ENCODE measurements at regions not wholly inside any gene's neighbourhood (a gene's known extent, or its start where the extent isn't known, plus 50 kb on each side); places are given as distances from the start of the nearest gene placed in this dataset.

GRCh38 chr2:156817430-156817829, 381.3 kb downstream of the GPD2 start:
- no peak for TF ChIP-seq GATA2 (IDR thresholded peaks at IDR 0.05; ENCODE audit: low read depth, low read length)
- TF ChIP-seq GATA3 (IDR thresholded peaks at IDR 0.05; ENCODE audit: low read depth, low read length), result no peak

GRCh38 chr2:156818221-156818620, 382.0 kb downstream of the GPD2 start:
- TF ChIP-seq GATA3 (IDR thresholded peaks at IDR 0.05; ENCODE audit: low read depth, low read length) (no peak), GATA2 (IDR thresholded peaks at IDR 0.05; ENCODE audit: low read depth, low read length) (no peak)

- TF ChIP-seq GATA3 (IDR thresholded peaks at IDR 0.05; ENCODE audit: low read depth, low read length) (no peak), GATA2 (IDR thresholded peaks at IDR 0.05; ENCODE audit: low read depth, low read length) (no peak)
These were observed 382.8 kb downstream of the GPD2 start for GRCh38 chr2:156818944-156819343.

GRCh38 chr2:156826341-156826933, 390.3 kb downstream of the GPD2 start:
- no peak for TF ChIP-seq GATA3 (IDR thresholded peaks at IDR 0.05; ENCODE audit: low read depth, low read length)
- no peak for TF ChIP-seq GATA2 (IDR thresholded peaks at IDR 0.05; ENCODE audit: low read depth, low read length)

- no peak for TF ChIP-seq GATA3 (IDR thresholded peaks at IDR 0.05; ENCODE audit: low read depth, low read length)
- no peak for TF ChIP-seq GATA2 (IDR thresholded peaks at IDR 0.05; ENCODE audit: low read depth, low read length)
These were observed 398.3 kb downstream of the GPD2 start for GRCh38 chr2:156834431-156834830.

GRCh38 chr2:156837635-156838370, 401.6 kb downstream of the GPD2 start:
- TF ChIP-seq GATA3 (IDR thresholded peaks at IDR 0.05; ENCODE audit: low read depth, low read length), result no peak
- TF ChIP-seq GATA2 (IDR thresholded peaks at IDR 0.05; ENCODE audit: low read depth, low read length), result no peak

GRCh38 chr2:156841321-156841720, 405.1 kb downstream of the GPD2 start:
- TF ChIP-seq GATA2 (IDR thresholded peaks at IDR 0.05; ENCODE audit: low read depth, low read length), result no peak
- TF ChIP-seq GATA3 (IDR thresholded peaks at IDR 0.05; ENCODE audit: low read depth, low read length), result no peak

GRCh38 chr2:156845806-156846558, 409.8 kb downstream of the GPD2 start:
- TF ChIP-seq GATA2 (IDR thresholded peaks at IDR 0.05; ENCODE audit: low read depth, low read length) (no peak), GATA3 (IDR thresholded peaks at IDR 0.05; ENCODE audit: low read depth, low read length) (no peak)

GRCh38 chr2:156852210-156852609, 405.3 kb upstream of the GALNT5 start:
- TF ChIP-seq GATA2 (IDR thresholded peaks at IDR 0.05; ENCODE audit: low read depth, low read length), result no peak
- TF ChIP-seq GATA3 (IDR thresholded peaks at IDR 0.05; ENCODE audit: low read depth, low read length), result no peak

- no peak for TF ChIP-seq GATA2 (IDR thresholded peaks at IDR 0.05; ENCODE audit: low read depth, low read length)
- TF ChIP-seq GATA3 (IDR thresholded peaks at IDR 0.05; ENCODE audit: low read depth, low read length), result no peak
These were observed 404.8 kb upstream of the GALNT5 start for GRCh38 chr2:156852681-156853080.

GRCh38 chr2:156864325-156864724, 393.2 kb upstream of the GALNT5 start:
- TF ChIP-seq GATA3 (IDR thresholded peaks at IDR 0.05; ENCODE audit: low read depth, low read length) (no peak), GATA2 (IDR thresholded peaks at IDR 0.05; ENCODE audit: low read depth, low read length) (no peak)

- TF ChIP-seq GATA3 (IDR thresholded peaks at IDR 0.05; ENCODE audit: low read depth, low read length) (no peak), GATA2 (IDR thresholded peaks at IDR 0.05; ENCODE audit: low read depth, low read length) (no peak)
These were observed 392.8 kb upstream of the GALNT5 start for GRCh38 chr2:156864753-156865152.

GRCh38 chr2:156867201-156867600, 390.3 kb upstream of the GALNT5 start:
- no peak for TF ChIP-seq GATA3 (IDR thresholded peaks at IDR 0.05; ENCODE audit: low read depth, low read length)

GRCh38 chr2:156874707-156875106, 382.8 kb upstream of the GALNT5 start:
- TF ChIP-seq GATA2 (IDR thresholded peaks at IDR 0.05; ENCODE audit: low read depth, low read length), result no peak
- TF ChIP-seq GATA3 (IDR thresholded peaks at IDR 0.05; ENCODE audit: low read depth, low read length), result no peak

GRCh38 chr2:156883804-156884203, 373.7 kb upstream of the GALNT5 start:
- TF ChIP-seq GATA2 (IDR thresholded peaks at IDR 0.05; ENCODE audit: low read depth, low read length), result no peak
- TF ChIP-seq GATA3 (IDR thresholded peaks at IDR 0.05; ENCODE audit: low read depth, low read length), result no peak
